DOHH2 (cell line): ENCODE measurements at regions not wholly inside any gene's neighbourhood (a gene's known extent, or its start where the extent isn't known, plus 50 kb on each side); places are given as distances from the start of the nearest gene placed in this dataset.

Experiments
- H3F3A ChIP-seq: fragments of 200-600 bp; sonication (generic), shearing (Covaris generic); 2 replicates; pipeline ENCODE4 v1.6.0; 2016; ENCODE audit warnings: antibody characterized with exemption, mild to moderate bottlenecking; ENCODE audit not compliant: control insufficient read depth, insufficient read depth
- H3K27ac ChIP-seq: fragments of 200-600 bp; sonication (generic); 2 replicates; pipeline ENCODE4 v1.5.1; 2014; ENCODE audit warnings: low read depth, mild to moderate bottlenecking, low read length, moderate library complexity
- H3K27me3 ChIP-seq: fragments of 200-600 bp; sonication (generic); 2 replicates; pipeline ENCODE4 v1.6.1; 2014; ENCODE audit warnings: mild to moderate bottlenecking, low read length, mixed read lengths; ENCODE audit not compliant: control insufficient read depth
- H3K36me3 ChIP-seq: fragments of 200-600 bp; sonication (generic); 2 replicates; pipeline ENCODE4 v1.6.1; 2014; ENCODE audit warnings: mild to moderate bottlenecking, low read length, moderate library complexity, mixed read lengths; ENCODE audit not compliant: control insufficient read depth
- H3K4me1 ChIP-seq: fragments of 200-600 bp; sonication (generic); 2 replicates; pipeline ENCODE4 v1.6.1; 2014; ENCODE audit warnings: mild to moderate bottlenecking, low read length, mixed read lengths; ENCODE audit not compliant: control insufficient read depth
- H3K4me2 ChIP-seq: fragments of 200-600 bp; sonication (generic); 2 replicates; pipeline ENCODE4 v1.6.0; 2014; ENCODE audit warnings: mild to moderate bottlenecking, low read length, moderate library complexity
- H3K4me3 ChIP-seq: fragments of 200-600 bp; sonication (generic); 2 replicates; pipeline ENCODE4 v1.5.1; 2014; ENCODE audit warnings: mild to moderate bottlenecking, low read length, mixed read lengths
- H3K79me2 ChIP-seq: fragments of 200-600 bp; sonication (generic); 2 replicates; pipeline ENCODE4 v1.6.1; 2014; ENCODE audit warnings: mild to moderate bottlenecking, low read length, mixed read lengths; ENCODE audit not compliant: control insufficient read depth
- H3K9me2 ChIP-seq: fragments of 200-600 bp; sonication (generic); replicated peaks from 2 replicates; pipeline ENCODE4 v1.6.1; 2014; ENCODE audit warnings: mild to moderate bottlenecking, low read length, mixed read lengths; ENCODE audit not compliant: control insufficient read depth
- H3K9me3 ChIP-seq: fragments of 200-600 bp; sonication (generic); 2 replicates; pipeline ENCODE4 v1.6.1; 2014; ENCODE audit warnings: antibody characterized with exemption, low read length, mixed read lengths; ENCODE audit not compliant: control insufficient read depth, insufficient read depth
- H4K20me1 ChIP-seq: fragments of 200-600 bp; sonication (generic); 2 replicates; pipeline ENCODE4 v1.6.0; 2014; ENCODE audit warnings: low read depth, mild to moderate bottlenecking, antibody characterized with exemption, low read length, moderate library complexity; ENCODE audit not compliant: control insufficient read depth, insufficient read depth
- CTCF ChIP-seq: fragments of 200-600 bp; sonication (generic); IDR thresholded peaks from one replicate; pipeline ENCODE4 v1.5.1; 2014; ENCODE audit warnings: antibody characterized with exemption, mild to moderate bottlenecking, low read depth, low read length; ENCODE audit not compliant: poor library complexity, severe bottlenecking
- EZH2phosphoT487 ChIP-seq: fragments of 200-600 bp; sonication (generic); IDR thresholded peaks from 2 replicates; pipeline ENCODE4 v1.6.1; 2017; ENCODE audit warnings: borderline replicate concordance, mild to moderate bottlenecking, antibody characterized with exemption, low read length, moderate library complexity, mixed read lengths

DNA sequence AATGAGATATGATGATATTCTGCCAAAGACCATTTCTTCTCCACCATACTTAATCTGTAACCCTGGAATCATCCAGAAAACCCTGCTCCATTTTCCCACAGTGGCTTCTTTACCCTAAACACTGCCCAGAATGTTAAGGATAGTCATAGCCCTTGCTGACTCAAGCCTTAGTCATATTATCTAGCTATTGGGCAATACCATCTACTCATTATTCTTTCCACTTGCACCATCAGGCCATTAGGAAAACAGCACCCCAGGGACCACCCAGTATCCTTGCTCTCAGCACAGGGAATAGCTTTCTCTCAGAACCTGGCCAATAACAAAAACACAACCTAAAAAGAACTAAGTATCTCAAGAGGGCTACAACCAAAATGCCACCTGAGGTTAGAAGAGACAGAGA, 445.7 kb upstream of the SLC14A2 start:
- Histone ChIP-seq H3F3A (no peaks in the 10 kb centered on the region), H3K9me2 (no peaks in the 10 kb centered on the region), H3K4me2 (no peak overlapping the region)

GRCh38 chr18:45171679-45172191, 443.5 kb upstream of the SLC14A2 start:
- H3F3A ChIP-seq: no peaks in the 10 kb centered on the region
- H3K4me1 ChIP-seq: no peaks in the 10 kb centered on the region
- H4K20me1 ChIP-seq: no peaks in the 10 kb centered on the region
- H3K36me3 ChIP-seq: no peaks in the 10 kb centered on the region
- no peak for TF ChIP-seq CTCF
- TF ChIP-seq EZH2phosphoT487: no peak
- no peaks in the 10 kb centered on the region for H3K9me3 ChIP-seq
- H3K27ac ChIP-seq: no peak overlapping the region
- no peaks in the 10 kb centered on the region for H3K27me3 ChIP-seq
- H3K79me2 ChIP-seq: no peaks in the 10 kb centered on the region
- no peak overlapping the region for H3K4me2 ChIP-seq
- H3K4me3 ChIP-seq: no peak overlapping the region
- H3K9me2 ChIP-seq: no peaks in the 10 kb centered on the region

More for the DNA sequence above, 445.7 kb upstream of the SLC14A2 start:
- TF ChIP-seq CTCF (no peak), EZH2phosphoT487 (no peak)
- no peaks in the 10 kb centered on the region for H3K4me1 ChIP-seq
- no peaks in the 10 kb centered on the region for H3K9me3 ChIP-seq
- H3K79me2 ChIP-seq: no peaks in the 10 kb centered on the region
- no peaks in the 10 kb centered on the region for H3K27me3 ChIP-seq
- no peaks in the 10 kb centered on the region for H4K20me1 ChIP-seq
- H3K27ac ChIP-seq: no peak overlapping the region
- H3K4me3 ChIP-seq: no peak overlapping the region
- no peaks in the 10 kb centered on the region for H3K36me3 ChIP-seq

DNA sequence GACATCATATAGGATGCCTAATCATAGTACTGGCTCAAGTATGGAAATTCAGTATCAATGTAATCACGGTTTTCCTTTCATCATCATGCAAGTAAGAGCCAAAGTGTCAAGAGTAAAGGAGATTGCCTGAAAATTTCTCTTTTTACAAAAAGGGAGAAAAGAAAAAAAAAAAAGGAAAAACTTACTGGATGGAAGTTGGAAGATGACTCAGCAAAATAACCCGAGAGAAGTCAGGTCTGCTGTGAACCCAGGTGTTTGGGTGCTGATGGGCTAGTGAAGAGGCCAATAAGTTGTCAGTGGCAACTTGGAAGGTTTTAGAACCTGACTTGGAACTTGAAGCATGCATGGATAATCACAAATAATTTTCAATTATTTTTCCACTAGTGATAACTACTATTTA, 441.9 kb upstream of the SLC14A2 start:
- H3K4me2 ChIP-seq: no peak overlapping the region

More for the DNA sequence above, 441.9 kb upstream of the SLC14A2 start:
- H3K79me2 ChIP-seq: no peaks in the 10 kb centered on the region
- no peaks in the 10 kb centered on the region for H4K20me1 ChIP-seq
- TF ChIP-seq EZH2phosphoT487: no peak
- TF ChIP-seq CTCF: no peak
- no peaks in the 10 kb centered on the region for H3K4me1 ChIP-seq
- H3K4me3 ChIP-seq: no peak overlapping the region
- H3K27ac ChIP-seq: no peak overlapping the region
- no peaks in the 10 kb centered on the region for H3F3A ChIP-seq
- no peaks in the 10 kb centered on the region for H3K9me2 ChIP-seq
- no peaks in the 10 kb centered on the region for H3K9me3 ChIP-seq
- H3K27me3 ChIP-seq: no peaks in the 10 kb centered on the region
- no peaks in the 10 kb centered on the region for H3K36me3 ChIP-seq
